T follicular helper cell (primary cell): ENCODE measurements at regions not wholly inside any gene's neighbourhood (a gene's known extent, or its start where the extent isn't known, plus 50 kb on each side); places are given as distances from the start of the nearest gene placed in this dataset.
"Not testable (repeated sequence)": the region's sequence is repeated elsewhere in the genome, so short reads cannot be mapped to it uniquely, and the experiment has no call there.

Experiments
- DNase-seq: peaks from one replicate; pipeline ENCODE4 v3.0.0-alpha.2; 2020; ENCODE audit warnings: low read depth

DNA sequence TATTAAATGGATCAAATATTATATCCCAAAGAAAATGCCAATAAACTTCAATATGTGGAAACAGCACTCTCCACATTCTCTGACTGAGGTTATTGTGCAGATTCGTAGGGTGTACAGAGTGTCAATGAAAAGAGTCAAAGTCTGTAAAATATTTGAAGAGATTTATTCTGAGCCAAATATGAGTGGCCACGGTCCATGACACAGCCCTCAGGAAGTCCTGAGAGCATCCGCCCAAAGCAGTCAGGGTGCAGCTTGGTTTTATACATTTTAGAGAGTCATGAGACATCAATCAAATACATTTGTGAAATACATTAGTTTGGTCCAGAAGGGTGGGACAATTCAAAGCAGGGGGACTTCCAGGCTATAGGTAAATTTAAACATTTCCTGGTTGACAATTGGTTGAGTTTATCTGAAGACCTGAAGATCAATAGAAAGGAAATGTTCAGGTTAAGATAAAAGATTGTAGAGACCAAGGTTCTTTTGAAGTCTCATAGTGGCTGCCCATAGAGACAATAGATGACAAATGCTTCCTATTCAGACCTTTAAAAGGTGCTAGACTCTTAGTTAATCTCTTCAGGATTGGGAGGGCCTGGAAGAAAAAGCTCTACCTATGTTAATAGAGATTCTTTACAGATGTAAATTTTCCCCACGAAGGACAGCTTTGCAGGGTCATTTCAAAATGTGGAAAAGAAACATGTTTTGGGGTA is 569.5 kb downstream of the MATN1 start:
- DNase-seq: no peak

DNA sequence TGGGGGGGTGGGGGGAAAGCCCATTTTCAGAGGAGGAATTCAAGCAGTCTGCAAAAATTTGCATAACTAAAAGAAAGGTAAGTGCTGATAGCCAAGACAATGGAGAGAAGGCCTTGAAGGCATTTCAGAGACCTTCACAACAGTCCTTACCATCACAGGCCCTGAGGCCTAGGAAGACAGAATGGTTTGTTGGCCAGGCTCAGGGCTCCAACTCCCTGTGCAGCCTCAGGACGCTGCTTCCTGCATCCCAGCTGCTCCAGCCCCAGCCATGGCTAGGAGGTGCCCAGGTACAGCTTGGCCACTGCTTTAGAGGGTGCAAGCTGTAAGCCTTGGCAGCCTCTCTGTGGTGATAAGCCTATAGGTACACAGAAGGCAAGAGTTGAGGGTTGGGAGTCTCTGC is 571.6 kb downstream of the MATN1 start:
- DNase-seq: no peak

GRCh38 chr1:30151119-30151518 is 572.3 kb downstream of the MATN1 start:
- DNase-seq: no peak

GRCh38 chr1:30149226-30149625 is 574.2 kb downstream of the MATN1 start:
- DNase-seq: no peak

GRCh38 chr1:30148676-30149075 is 574.7 kb downstream of the MATN1 start:
- no peak for DNase-seq

DNA sequence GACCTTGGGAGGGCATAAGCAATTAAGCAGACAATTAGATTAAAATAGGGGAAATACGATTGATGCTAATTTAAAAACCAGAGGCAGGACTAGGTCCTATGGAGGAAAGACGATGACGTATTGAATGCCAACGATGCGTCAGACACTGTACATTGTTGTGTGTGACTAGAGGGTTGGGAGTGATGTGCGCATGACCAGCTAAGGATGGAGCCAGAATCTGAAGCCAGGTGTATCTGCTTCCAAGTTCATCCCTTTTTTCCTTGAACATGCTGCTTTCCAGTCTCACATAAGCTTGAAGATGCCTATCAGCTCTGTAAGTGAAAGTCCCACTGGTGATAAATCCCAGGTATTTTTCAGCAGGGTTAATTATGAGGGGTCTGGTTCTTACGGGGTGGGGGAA is 576.2 kb downstream of the MATN1 start:
- DNase-seq: no peak

GRCh38 chr1:30146448-30146847 is 576.9 kb downstream of the MATN1 start:
- DNase-seq: no peak

DNA sequence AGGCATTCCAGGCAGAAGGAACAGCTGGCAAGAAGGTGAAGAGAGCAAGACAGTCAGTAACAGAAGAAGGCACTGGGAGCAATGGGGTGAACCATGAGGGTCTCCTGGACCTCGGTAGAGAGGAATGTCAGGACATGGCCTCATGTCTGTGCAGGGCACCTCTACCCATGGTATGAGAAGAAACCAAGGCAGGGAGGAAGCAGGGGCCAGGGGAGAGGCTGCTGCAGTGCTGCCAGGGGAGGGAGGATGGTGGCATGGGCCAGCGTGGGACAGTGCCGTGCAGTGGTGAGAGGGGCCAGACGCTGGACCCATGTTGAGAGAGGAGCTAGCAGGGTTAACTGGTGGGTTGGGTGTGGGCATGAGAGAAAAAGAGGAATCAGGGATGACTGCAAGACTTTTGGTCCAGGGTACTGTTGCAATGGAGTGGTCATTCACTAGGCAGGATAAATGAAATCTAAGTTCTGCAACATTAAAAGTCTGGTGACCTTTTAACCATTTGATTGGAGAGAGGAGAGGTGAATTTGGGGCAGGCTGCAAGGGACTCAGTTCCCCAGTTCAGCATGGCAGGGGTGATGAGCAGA is 577.6 kb downstream of the MATN1 start:
- DNase-seq: no peak

GRCh38 chr1:30144831-30145230 is 578.6 kb downstream of the MATN1 start:
- no peak for DNase-seq

- no peak for DNase-seq
These were observed 579.9 kb downstream of the MATN1 start for GRCh38 chr1:30143517-30143916.

DNA sequence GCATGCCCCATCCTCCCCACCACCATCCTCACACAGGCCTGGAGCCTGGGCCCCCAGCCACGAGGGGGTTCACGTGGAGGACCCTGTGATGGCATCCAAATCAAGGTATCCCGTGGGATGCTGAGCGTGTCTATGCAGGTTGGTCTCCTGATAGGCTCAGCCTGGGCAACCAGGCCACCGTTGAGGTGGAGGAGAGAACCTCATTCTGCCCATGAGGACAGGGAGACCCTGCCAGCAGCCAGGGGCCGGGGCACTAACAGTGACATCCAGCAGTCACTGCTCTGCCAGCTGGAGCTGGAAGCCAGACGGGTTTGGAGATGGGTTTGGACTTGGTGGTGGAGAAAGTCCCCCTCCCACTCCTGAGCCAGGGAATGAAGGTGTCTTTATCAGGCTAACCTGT is 582.8 kb downstream of the MATN1 start:
- DNase-seq: no peak

GRCh38 chr1:30138891-30139290 is 584.5 kb downstream of the MATN1 start:
- DNase-seq: no peak

DNA sequence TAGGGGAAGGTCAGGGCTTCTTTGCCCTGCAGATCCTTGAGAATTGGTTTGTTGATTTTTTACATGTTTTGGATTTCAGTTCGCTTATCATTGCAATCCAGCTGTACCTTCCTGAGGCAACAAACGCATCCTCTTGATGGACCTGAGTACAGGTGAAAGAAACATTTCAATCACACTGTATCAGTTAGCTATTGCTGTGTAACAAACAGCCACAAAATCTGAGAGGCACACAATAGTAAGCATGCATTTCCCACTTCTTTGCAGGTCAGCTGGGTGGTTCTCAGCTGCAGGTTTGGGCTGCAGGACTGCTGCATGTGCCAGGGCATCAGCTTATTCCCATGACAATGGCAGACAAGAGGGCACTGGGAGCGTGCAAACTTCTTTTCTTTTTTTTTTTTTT is 586.4 kb downstream of the MATN1 start:
- DNase-seq: no peak

GRCh38 chr1:30135698-30136097 is 587.7 kb downstream of the MATN1 start:
- DNase-seq: no peak

DNA sequence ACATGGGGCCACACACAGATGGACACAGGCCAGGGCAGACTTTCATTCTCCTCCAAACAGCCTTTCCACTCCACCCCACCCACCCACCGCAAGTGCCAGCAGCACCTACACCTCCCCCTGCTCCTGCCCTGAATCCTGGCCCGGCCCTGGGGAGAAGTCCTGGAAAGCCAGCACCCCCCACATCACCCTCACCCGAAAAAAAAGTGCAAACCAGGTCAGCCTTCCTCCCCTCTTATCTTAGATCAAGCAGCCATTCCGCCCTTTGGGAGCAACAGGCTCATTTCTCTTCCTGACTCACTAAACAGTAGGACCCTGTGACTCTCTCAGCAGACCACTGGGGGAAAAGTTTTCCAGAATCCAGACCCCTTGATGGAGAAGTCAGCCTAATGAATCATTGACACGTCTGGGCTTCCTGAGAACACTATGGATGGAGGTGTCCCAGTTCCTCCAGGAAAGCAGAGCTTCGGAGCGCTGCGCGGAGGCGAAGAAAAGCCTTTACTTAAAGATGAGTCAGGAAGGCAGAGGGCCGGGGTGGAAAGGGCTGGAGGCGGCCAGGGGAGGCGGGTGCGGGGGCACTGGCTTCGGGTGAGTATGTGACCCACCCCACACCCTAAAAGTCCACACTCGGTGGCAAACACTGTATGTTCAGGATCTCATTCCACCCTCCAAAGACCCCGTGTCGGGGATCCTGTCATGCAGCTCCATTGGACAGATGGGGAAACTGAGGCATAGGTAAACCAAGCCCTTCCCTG is 588.7 kb downstream of the MATN1 start:
- DNase-seq: no peak

GRCh38 chr1:30133414-30134055 is 589.9 kb downstream of the MATN1 start:
- no peak for DNase-seq

DNA sequence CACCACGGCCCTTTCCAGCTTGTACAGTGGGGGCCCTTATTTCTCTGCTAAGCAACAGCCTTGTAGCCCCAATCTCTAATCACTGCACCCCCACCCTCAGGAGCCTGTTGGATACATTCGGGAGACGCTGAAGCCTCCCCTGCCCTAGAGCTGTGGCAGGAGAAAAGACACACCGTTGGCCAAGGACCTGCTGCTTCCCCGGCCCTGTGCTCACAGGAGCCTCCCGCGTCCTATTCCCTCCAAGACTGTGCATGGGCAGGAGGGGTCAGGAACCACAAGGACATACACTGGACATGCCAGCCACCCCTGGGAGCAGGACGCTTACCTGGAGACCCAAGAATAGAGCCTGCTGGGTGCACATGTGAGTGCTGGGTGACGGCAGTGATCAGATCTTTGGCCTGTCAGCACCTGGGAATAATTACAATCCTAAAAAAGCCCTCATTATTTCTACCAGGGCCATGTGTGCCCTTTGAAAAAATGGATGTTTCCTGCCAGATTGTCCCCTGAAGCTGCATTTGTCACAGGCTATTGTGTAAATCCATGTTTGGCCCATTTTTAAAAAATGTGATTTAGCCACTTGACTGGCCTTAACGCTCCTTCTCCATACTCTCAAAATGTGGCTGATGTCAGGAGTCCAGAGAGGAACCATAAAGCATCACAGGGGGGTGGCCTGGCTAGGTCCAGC is 590.6 kb downstream of the MATN1 start:
- DNase-seq: no peak

GRCh38 chr1:30130566-30130965 is 592.8 kb downstream of the MATN1 start:
- not testable (repeated sequence) for DNase-seq

DNA sequence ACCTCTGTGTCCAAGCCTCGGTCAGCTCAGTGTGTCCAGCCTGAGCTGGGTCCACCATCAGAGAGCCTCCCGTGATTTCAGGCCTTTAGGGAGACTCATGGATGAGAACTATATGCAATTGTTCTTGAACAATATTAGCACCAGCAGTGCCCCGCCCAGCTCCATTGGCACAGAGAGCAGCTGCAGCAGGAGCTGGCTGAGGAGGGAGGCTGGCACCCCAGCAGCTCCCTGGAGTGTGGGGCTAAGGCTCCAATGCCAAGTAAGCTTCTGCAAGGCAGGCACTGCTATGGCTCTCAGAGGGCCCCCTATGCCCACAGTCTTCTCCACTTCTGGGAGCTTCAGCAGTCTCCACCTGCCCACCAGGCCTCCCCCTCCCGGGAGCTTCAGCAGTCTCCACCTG is 593.3 kb downstream of the MATN1 start:
- no peak for DNase-seq

GRCh38 chr1:30129421-30130055 is 593.8 kb downstream of the MATN1 start:
- no peak for DNase-seq

- DNase-seq: no peak
These were observed 594.4 kb downstream of the MATN1 start for GRCh38 chr1:30129001-30129408.

GRCh38 chr1:30126848-30127247 is 596.5 kb downstream of the MATN1 start:
- DNase-seq: no peak
